ENCODE measurements at regions not wholly inside any gene's neighbourhood (a gene's known extent, or its start where the extent isn't known, plus 50 kb on each side); places are given as distances from the start of the nearest gene placed in this dataset.

- Histone ChIP-seq H3K36me3 (ENCODE audit: insufficient read depth) (no peaks in the 10 kb centered on the region), H3K27me3 (ENCODE audit: insufficient read depth) (no peaks in the 10 kb centered on the region), H4K20me1 (replicated peaks; ENCODE audit: insufficient read depth) (no peaks in the 10 kb centered on the region), H3K4me3 (no peak overlapping the region), H3K4me2 (no peak overlapping the region), H3K27ac (ENCODE audit: low read depth) (no peak overlapping the region), H3F3A (replicated peaks; ENCODE audit: low read depth) (no peaks in the 10 kb centered on the region), H2AFZ (0 out of 2 replicates have a peak overlapping the region, but pooled peaks have one; percentile 47), H3K79me2 (replicated peaks; ENCODE audit: insufficient read depth) (no peaks in the 10 kb centered on the region), H3K9me2 (ENCODE audit: insufficient read depth) (no peaks in the 10 kb centered on the region), H3K4me1 (ENCODE audit: insufficient read depth) (no peaks in the 10 kb centered on the region)
- DNase-seq (ENCODE audit: low spot score) (no peak), ATAC-seq (no peak)
- no peaks in the 10 kb centered on the region for H3K36me3 Mint-ChIP-seq (ENCODE audit: low read depth)
- no peaks in the 10 kb centered on the region for H3K9me3 Mint-ChIP-seq
- H3K4me3 Mint-ChIP-seq = no peak overlapping the region
- no peaks in the 10 kb centered on the region for H3K4me1 Mint-ChIP-seq
- no peak overlapping the region for H3K27ac Mint-ChIP-seq
- TF ChIP-seq STAT1 (IDR thresholded peaks at IDR 0.05; ENCODE audit: unreplicated experiment) (no peak), ZNF114 (CRISPR knock-in tag; IDR thresholded peaks at IDR 0.05) (no peak), POLR2AphosphoS5 (IDR thresholded peaks at IDR 0.05; ENCODE audit: low read depth) (no peak), NANOG (IDR thresholded peaks at IDR 0.05; ENCODE audit: borderline replicate concordance) (no peak), ETS1 (IDR thresholded peaks at IDR 0.05) (no peak), EZH2phosphoT487 (IDR thresholded peaks at IDR 0.05; ENCODE audit: unreplicated experiment) (no peak), ZNF331 (CRISPR knock-in tag; IDR thresholded peaks at IDR 0.05; ENCODE audit: low read depth) (no peak), CREB1 (CRISPR knock-in tag; IDR thresholded peaks at IDR 0.05; ENCODE audit: low read depth) (no peak), REST (IDR thresholded peaks at IDR 0.05; ENCODE audit: unreplicated experiment) (no peak), EZH2 (IDR thresholded peaks at IDR 0.05; ENCODE audit: low read depth, unreplicated experiment) (no peak), JUNB (IDR thresholded peaks at IDR 0.05; ENCODE audit: unreplicated experiment) (no peak)
- H3K27me3 Mint-ChIP-seq (ENCODE audit: insufficient read depth, low read depth, poor library complexity) = peaks cover 3% of the 10 kb centered on the region
These were observed 164.0 kb upstream of the DTNBP1 start for GRCh38 chr6:15826814-15827318.

GRCh38 chr6:15825332-15825930 lies 162.6 kb upstream of the DTNBP1 start:
- Mint-ChIP-seq H3K4me3 (no peak overlapping the region), H3K27ac (no peak overlapping the region), H3K4me1 (no peaks in the 10 kb centered on the region), H3K36me3 (ENCODE audit: low read depth) (no peaks in the 10 kb centered on the region), H3K27me3 (ENCODE audit: insufficient read depth, low read depth, poor library complexity) (peaks cover 3% of the 10 kb centered on the region), H3K9me3 (no peaks in the 10 kb centered on the region)
- 0 out of 2 replicates have a peak overlapping the region, but pooled peaks have one; percentile 52 for H2AFZ ChIP-seq
- no peaks in the 10 kb centered on the region for H3K4me1 ChIP-seq (ENCODE audit: insufficient read depth)
- H3K4me2 ChIP-seq = no peak overlapping the region
- DNase-seq (ENCODE audit: low spot score) = no peak
- H3K36me3 ChIP-seq (ENCODE audit: insufficient read depth) = no peaks in the 10 kb centered on the region
- no peaks in the 10 kb centered on the region for H3K27me3 ChIP-seq (ENCODE audit: insufficient read depth)
- H4K20me1 ChIP-seq (replicated peaks; ENCODE audit: insufficient read depth) = no peaks in the 10 kb centered on the region
- H3F3A ChIP-seq (replicated peaks; ENCODE audit: low read depth) = no peaks in the 10 kb centered on the region
- no peak for ATAC-seq
- H3K4me3 ChIP-seq = no peak overlapping the region
- no peaks in the 10 kb centered on the region for H3K79me2 ChIP-seq (replicated peaks; ENCODE audit: insufficient read depth)
- no peak overlapping the region for H3K27ac ChIP-seq (ENCODE audit: low read depth)
- no peaks in the 10 kb centered on the region for H3K9me2 ChIP-seq (ENCODE audit: insufficient read depth)
- TF ChIP-seq NANOG (IDR thresholded peaks at IDR 0.05; ENCODE audit: borderline replicate concordance) = no peak
- no peak for TF ChIP-seq CTCF (conservative IDR thresholded peaks at IDR 0.05; ENCODE audit: low read depth in 2 of 2)
- no peak for TF ChIP-seq REST (IDR thresholded peaks at IDR 0.05; ENCODE audit: unreplicated experiment)
- no peak for TF ChIP-seq ZNF331 (CRISPR knock-in tag; IDR thresholded peaks at IDR 0.05; ENCODE audit: low read depth)
